H54 (cell line): ENCODE measurements at regions not wholly inside any gene's neighbourhood (a gene's known extent, or its start where the extent isn't known, plus 50 kb on each side); places are given as distances from the start of the nearest gene placed in this dataset.
A peak's percentile ranks its signal among the peaks of the same experiment; 100 is the strongest.

ENCODE experiments used
- DNase-seq: peaks from one replicate; pipeline ENCODE4 v3.0.0; 2011; ENCODE audit warnings: low spot score, mixed read lengths; ENCODE audit not compliant: insufficient read length
- FAIRE-seq: peaks from 3 replicates; lab custom pipeline; 2011; peaks lifted over from hg19 to GRCh38; lab: Jason Lieb, UNC
- POLR2A ChIP-seq: IDR thresholded peaks from 2 replicates; pipeline ENCODE4 v1.6.1; 2011; ENCODE audit warnings: low read depth, mild to moderate bottlenecking, low read length

DNA sequence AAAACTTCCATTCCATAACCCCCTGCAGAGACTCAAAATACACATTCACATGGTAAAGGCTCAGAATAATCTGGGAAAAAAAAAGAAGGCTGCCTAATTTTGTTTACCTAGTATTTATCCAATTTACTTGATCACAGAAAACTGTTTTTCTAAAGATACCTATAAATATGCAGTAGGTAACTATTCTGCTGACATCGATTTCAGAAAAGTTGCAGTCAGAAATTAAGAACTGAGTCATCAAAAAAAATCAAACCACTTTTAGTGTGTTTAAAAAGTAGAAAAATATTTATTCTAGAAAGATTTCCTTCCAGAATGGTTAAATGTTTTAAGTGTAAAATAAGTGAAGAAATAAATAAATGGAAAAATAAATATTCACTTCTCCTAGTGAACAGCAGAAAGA lies 254.5 kb upstream of the CAND1 start:
- no peak for TF ChIP-seq POLR2A
- FAIRE-seq (no peak), DNase-seq (no peak)

DNA sequence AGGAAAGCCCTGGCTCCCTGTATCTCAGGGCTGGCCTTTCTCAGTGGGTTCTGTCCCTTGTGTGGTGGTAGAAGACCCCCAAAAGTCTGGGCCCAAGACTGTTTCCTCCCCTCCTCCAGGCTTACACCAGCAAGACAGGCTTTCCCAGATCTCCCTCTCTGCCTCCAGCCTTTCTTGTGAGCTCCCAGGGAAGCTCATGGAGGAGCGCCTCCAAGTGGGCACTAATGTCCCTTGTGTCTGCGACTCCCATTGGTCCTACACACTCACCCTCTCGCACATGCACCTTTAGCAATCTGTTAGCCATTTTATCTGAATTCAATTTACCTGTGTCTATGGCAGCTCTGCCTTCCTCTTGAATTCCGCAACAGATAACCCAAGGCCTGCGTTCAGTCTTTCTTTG lies 251.1 kb upstream of the CAND1 start:
- TF ChIP-seq POLR2A: no peak
- FAIRE-seq: no peak
- no peak for DNase-seq

DNA sequence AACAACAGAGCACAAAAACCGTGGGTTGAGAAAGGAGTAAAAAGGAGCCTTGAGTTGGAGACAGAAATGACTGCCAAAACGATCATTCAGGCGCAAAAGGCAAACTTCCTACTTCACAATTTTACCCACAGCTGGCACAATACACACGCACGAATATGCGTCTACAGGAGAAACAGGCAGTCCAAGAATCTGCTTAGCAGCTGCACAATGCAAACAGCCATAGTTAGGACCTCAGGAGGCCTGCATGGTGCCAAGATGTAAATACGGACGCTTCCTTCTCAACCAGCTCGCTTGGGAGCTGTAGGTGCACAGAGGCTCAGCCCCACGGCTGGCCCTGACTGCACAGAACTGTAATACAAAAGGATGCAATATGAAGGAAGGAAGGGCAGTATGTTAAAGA lies 250.1 kb upstream of the CAND1 start:
- DNase-seq (no peak), FAIRE-seq (no peak)
- no peak for TF ChIP-seq POLR2A

DNA sequence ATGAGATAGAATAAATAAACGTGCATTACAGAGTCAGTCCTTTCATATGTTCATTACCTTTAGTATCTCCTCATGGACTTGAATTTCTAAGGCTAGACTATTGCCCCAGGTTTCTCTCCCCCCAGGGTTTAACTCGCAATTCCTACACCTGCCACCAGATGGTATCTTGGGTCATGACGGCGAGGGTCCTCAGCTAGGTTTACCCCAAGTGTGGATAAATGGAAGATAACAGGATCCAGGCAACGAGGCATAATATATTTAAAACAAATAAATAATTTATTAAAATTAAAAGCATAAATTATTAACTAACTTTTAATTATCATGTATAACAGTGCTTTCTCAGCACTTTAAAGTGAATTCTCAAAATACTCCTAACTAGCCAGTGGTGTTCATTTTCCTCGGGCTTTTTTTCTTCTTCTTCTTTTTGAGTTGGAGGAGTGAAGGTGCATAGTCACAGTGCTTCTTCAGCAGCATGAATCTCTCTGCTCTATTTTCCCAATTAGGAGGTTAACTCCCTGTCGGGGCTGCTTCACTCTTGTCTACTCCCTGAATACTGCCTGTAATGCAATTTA lies 243.5 kb upstream of the CAND1 start:
- DNase-seq (peak; percentile 23), FAIRE-seq (peak; percentile 52)
- no peak for TF ChIP-seq POLR2A

DNA sequence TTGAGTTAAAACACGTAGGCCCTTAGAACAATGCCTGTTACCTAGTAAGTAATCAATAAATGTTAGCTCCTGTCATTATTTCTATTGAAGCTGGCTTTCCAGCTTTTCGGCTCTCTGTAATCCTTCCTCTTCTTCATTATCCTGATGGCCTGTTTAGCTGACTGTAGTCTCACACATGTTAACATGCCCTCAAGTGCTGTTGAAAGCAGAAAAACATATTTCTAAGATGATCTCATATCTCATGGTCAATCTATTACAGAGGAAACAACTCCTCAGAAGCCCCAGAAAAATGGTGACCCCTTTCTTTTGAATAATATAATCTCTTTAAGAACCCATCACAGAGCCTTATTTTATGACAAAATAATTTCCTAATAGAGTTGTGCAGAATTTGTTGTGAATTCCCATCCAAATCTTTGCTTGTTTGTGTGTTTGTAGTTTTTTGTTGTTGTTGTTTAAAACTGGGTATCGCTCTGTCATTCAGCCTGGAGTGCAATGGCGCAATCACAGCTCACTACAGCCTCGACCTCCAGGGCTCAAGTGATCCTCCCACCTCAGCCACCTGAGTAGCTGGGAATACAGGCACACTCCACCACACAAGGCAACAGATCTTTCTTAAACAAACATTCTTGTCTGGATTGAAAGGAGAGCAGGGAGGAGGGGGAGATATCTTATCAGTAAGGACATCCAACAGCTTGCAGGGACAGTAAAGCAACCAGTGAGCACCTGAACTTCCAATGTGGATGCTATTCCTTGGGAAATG lies 242.5 kb upstream of the CAND1 start:
- TF ChIP-seq POLR2A: no peak
- FAIRE-seq (no peak), DNase-seq (no peak)

DNA sequence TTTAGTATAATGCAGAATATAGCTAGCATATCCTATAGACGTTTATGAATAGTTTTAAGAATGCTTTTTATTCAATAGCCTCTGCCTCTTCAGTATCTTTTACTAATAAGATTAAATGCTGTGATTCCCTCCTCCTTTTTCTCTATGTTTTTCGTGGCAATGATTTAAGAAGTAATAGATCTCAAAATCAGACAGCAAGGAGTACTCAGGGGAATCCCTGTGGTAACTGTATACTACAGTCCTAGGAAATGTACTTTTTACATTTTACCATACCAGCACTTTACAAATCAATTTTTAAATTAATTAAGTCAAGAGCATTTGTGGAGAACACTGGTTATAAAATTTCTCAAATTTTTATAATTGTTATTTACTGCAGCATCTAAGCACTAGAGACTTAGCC lies 240.6 kb upstream of the CAND1 start:
- FAIRE-seq: no peak
- DNase-seq: no peak
- TF ChIP-seq POLR2A: no peak

DNA sequence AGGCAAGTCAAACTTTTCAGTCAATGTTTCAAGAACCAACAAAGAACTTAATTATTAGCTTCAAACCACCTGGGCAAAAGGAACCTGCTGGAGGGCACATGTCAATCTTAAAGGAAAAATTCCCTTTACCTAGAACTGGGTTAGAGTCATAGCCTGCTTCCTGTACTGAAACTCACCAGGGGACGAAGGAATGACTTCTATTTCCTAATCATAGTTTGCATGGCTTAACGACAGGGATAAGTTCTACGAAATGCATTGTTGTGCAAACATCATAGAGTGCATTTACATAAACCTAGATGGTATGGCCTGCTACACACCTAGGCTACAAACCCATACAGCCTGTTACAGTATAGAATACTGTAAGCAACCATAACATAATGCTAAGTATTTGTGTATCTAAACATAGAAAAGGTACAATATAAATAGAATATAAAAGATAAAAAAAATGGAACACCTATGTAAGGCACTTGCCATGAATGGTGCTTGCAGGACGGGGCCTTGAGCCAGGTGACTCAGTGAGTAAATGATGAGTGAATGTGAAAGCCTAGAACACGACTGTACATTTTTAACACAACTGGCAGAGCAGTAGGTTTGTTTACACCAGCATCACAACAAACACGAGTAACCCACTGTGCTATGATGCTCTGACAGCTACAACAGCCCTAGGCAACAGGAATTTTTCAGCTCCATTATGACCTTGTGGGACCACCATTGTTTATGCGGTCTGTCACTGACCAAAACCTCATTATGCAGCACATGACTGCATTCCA lies 234.9 kb upstream of the CAND1 start:
- FAIRE-seq: no peak
- no peak for DNase-seq

DNA sequence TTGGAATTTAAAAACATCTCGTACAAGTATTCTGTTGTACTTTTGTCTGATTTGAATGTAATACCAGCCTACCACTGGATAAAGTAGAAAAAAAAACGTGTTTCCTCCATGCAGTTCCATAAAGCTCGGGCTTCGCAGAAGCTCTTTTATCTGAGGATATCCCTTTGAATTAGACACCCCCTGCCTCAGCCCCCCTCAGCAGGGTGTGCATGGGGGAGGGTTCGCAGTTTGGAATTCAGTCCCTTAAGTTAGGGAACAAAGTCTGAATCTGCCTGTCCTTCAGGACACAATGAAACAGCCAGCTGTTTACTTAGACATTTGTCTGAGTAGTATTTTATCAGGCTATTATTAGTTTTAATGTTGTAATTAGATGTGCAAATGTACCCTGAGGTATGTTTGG lies 234.0 kb upstream of the CAND1 start:
- DNase-seq (no peak), FAIRE-seq (no peak)
- TF ChIP-seq POLR2A: no peak

More for the DNA sequence above, 234.9 kb upstream of the CAND1 start:
- TF ChIP-seq POLR2A: no peak

DNA sequence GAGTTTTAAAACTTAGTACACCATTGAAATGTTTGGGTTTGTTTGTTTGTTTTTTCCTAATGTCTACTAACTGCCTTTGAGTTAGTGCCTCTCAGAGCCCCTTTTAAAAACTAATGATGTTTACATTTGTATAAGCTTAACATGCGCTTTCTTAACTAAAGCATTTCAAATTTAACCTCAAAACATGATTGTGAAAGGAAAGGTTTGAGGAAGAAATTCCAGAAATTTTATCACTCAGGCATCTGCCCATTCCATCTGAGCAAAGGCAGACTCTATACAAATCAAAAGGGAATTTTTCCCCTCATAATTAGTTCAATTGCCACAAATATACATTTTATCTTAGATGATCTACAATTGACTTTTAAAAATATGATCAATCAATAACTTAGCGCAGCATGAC lies 230.7 kb upstream of the CAND1 start:
- TF ChIP-seq POLR2A: no peak
- DNase-seq (no peak), FAIRE-seq (no peak)

DNA sequence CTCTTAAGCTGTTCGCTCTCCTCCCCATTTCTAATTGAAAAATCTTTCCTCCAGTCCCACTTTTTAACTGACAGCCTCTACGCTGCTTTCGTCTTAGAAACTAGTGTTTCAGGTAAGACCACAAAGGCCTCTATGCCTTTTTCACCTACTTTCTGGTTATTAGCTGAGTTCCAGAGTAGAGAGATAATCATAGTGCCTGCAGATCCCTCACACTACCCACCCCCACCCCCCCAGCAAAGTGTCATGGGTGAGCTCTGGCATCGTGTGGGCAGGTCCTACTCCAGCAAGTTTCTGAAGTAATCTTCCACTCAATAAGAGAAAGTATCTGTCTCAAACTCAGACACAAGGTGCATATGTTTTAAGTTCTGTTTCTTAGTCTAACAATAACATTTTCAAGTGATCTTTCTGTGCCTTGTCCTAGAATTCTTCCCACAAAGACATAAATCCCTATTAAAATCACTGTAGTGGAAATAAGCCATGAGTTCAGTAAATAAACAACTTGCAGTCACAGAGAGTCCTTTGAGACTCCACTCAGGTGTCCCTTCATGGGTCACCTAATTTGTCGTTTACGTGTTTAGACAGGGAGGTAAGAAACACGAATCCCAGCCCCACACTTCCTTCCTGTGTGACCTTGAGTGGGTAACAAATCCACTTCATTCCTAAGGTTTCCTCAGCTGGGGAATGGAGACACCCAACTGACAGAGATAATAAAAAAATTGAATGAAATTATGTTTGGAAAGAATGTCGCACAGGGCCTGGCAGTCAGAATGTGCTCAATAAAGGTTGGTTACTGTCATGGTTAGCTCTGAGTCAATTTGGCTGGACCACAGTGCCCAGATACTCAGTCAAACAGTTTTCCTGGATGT lies 228.9 kb upstream of the CAND1 start:
- no peak for DNase-seq
- no peak for TF ChIP-seq POLR2A
- FAIRE-seq: no peak

DNA sequence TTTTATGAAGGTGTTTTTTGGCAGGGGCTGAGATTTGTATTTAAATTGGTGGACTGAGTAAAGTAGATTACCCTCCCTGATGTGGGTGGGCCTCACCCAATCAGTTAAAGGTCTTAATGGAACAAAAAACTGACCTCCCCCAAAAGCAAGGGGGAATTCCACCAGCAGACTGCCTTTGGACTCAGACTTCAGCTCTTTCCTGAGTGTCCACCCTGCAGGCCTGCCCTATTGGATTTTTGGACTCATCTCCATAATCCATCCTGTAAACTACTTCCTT lies 228.4 kb upstream of the CAND1 start:
- no peak for FAIRE-seq
- no peak for TF ChIP-seq POLR2A
- DNase-seq: no peak

DNA sequence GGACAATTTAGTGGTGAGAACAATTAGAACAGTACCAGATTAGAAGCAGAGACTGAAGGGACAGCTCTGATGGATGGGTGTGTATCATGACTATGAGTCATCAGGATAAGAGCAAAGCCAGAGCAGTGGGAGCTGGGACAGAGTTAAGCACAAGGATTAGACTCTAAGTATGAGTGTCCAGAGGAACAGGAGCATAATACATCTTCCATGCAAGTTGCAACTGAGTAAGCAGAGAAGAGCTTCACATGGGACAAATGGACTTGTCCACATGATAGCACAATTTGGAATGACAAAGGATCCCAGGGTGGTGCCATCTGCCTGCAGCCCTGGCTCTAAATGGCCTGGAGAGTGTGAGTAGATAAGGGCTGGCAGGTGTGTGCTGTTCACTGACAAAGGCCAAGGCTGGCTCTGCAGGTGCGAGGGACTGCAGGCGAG lies 226.4 kb upstream of the CAND1 start:
- DNase-seq (no peak), FAIRE-seq (no peak)
- TF ChIP-seq POLR2A: no peak

DNA sequence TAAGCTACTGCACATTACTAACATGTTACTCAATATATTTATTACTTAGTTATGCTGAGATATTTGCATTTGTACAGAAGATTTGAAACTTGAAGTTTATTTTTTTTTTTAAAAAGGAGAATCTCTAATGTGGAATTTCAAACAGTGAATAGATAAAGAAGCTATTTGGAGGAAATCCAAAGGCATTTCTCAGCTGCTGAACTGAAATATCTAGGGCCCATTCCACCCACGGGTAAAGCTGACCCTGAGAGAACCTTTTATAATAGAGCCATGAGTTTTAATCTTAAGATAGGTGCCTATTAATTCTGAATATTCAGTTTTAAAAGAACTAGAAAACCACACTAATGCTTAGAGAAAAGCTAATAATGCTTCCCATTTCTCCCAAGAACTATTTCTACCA lies 225.4 kb upstream of the CAND1 start:
- no peak for TF ChIP-seq POLR2A
- no peak for DNase-seq
- no peak for FAIRE-seq

DNA sequence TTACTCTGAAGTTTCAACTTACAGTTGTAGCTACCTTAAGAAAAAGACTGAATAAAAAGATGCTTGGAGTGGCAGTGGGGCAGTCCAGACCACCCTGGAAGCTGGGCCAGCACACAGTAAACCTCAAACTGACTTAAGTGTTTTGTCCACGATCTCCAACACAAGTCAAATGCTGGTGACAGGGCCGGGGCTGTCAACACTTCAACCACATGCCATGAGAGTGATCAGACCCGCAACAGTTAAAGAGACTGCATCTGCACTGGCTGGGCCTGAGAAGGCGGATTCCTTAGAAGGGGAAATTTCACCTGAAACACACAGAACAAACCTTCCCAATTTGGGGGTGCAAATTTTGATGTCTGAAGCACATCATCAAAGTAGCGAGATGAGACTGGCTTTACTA lies 223.5 kb upstream of the CAND1 start:
- FAIRE-seq: no peak
- DNase-seq: no peak
- TF ChIP-seq POLR2A: no peak

DNA sequence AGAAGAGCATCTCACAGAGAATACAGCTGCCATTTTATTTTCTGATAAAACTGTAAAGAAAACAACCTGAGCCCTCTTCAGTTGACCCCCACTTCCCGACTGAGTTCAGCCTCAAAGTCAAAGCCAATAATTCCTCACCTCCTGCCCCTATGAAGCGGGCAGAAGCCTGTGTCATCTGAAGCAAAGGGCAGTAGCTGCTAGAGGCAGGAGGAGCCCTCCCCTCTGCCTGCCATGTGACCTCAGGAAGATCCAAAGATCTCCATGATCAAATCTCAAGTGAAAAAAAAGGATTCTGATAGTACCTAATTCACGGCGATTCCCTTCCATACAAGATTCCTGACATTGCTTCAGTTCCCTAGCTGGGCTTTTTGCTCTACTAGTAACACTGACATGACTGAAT lies 223.1 kb upstream of the CAND1 start:
- no peak for DNase-seq

More for the DNA sequence above, 223.1 kb upstream of the CAND1 start:
- TF ChIP-seq POLR2A: no peak
- no peak for FAIRE-seq
